ENCODE measurements at regions not wholly inside any gene's neighbourhood (a gene's known extent, or its start where the extent isn't known, plus 50 kb on each side); places are given as distances from the start of the nearest gene placed in this dataset.
"Not testable (repeated sequence)": the region's sequence is repeated elsewhere in the genome, so short reads cannot be mapped to it uniquely, and the experiment has no call there.

- H3K27ac Mint-ChIP-seq, result no peak overlapping the region
- no peaks in the 10 kb centered on the region for H3K4me1 Mint-ChIP-seq (ENCODE audit: low read depth)
- H3K36me3 Mint-ChIP-seq (ENCODE audit: low read depth), result no peaks in the 10 kb centered on the region
- no peaks in the 10 kb centered on the region for H3K9me3 Mint-ChIP-seq
- no peak overlapping the region for H3K4me3 Mint-ChIP-seq
- no peaks in the 10 kb centered on the region for H3K27me3 Mint-ChIP-seq
Measured at GRCh38 chr5:7244208-7244607, 151.7 kb upstream of the ADCY2 start.

- Mint-ChIP-seq H3K9me3 (no peaks in the 10 kb centered on the region), H3K4me3 (no peak overlapping the region), H3K4me1 (ENCODE audit: low read depth) (no peaks in the 10 kb centered on the region), H3K36me3 (ENCODE audit: low read depth) (no peaks in the 10 kb centered on the region), H3K27ac (no peak overlapping the region), H3K27me3 (no peaks in the 10 kb centered on the region)
Measured at GRCh38 chr5:7245121-7245651, 150.8 kb upstream of the ADCY2 start.

GRCh38 chr5:7246287-7246686 is 149.7 kb upstream of the ADCY2 start:
- no peaks in the 10 kb centered on the region for H3K27me3 Mint-ChIP-seq
- no peaks in the 10 kb centered on the region for H3K36me3 Mint-ChIP-seq (ENCODE audit: low read depth)
- no peaks in the 10 kb centered on the region for H3K4me1 Mint-ChIP-seq (ENCODE audit: low read depth)
- H3K27ac Mint-ChIP-seq, result no peak overlapping the region
- no peak overlapping the region for H3K4me3 Mint-ChIP-seq
- no peaks in the 10 kb centered on the region for H3K9me3 Mint-ChIP-seq

- Mint-ChIP-seq H3K36me3 (ENCODE audit: low read depth) (no peaks in the 10 kb centered on the region), H3K4me3 (no peak overlapping the region), H3K4me1 (ENCODE audit: low read depth) (no peaks in the 10 kb centered on the region), H3K27ac (no peak overlapping the region), H3K9me3 (no peaks in the 10 kb centered on the region), H3K27me3 (no peaks in the 10 kb centered on the region)
Measured at GRCh38 chr5:7250004-7250403, 145.9 kb upstream of the ADCY2 start.

- no peaks in the 10 kb centered on the region for H3K9me3 Mint-ChIP-seq
- no peaks in the 10 kb centered on the region for H3K36me3 Mint-ChIP-seq (ENCODE audit: low read depth)
- H3K4me1 Mint-ChIP-seq (ENCODE audit: low read depth), result no peaks in the 10 kb centered on the region
- no peaks in the 10 kb centered on the region for H3K27me3 Mint-ChIP-seq
- H3K27ac Mint-ChIP-seq, result no peak overlapping the region
- no peak overlapping the region for H3K4me3 Mint-ChIP-seq
Measured at GRCh38 chr5:7250611-7251010, 145.3 kb upstream of the ADCY2 start.

GRCh38 chr5:7251132-7251531 is 144.8 kb upstream of the ADCY2 start:
- Mint-ChIP-seq H3K27ac (no peak overlapping the region), H3K9me3 (no peaks in the 10 kb centered on the region), H3K27me3 (no peaks in the 10 kb centered on the region), H3K4me3 (no peak overlapping the region), H3K4me1 (ENCODE audit: low read depth) (no peaks in the 10 kb centered on the region), H3K36me3 (ENCODE audit: low read depth) (no peaks in the 10 kb centered on the region)

GRCh38 chr5:7261049-7261448 is 134.9 kb upstream of the ADCY2 start:
- H3K9me3 Mint-ChIP-seq, result peaks cover 4% of the 10 kb centered on the region
- H3K27ac Mint-ChIP-seq, result no peak overlapping the region
- H3K4me3 Mint-ChIP-seq, result no peak overlapping the region
- H3K4me1 Mint-ChIP-seq (ENCODE audit: low read depth), result no peaks in the 10 kb centered on the region
- no peaks in the 10 kb centered on the region for H3K27me3 Mint-ChIP-seq
- no peaks in the 10 kb centered on the region for H3K36me3 Mint-ChIP-seq (ENCODE audit: low read depth)

- Mint-ChIP-seq H3K4me1 (ENCODE audit: low read depth) (no peaks in the 10 kb centered on the region), H3K4me3 (no peak overlapping the region), H3K36me3 (ENCODE audit: low read depth) (no peaks in the 10 kb centered on the region), H3K27ac (no peak overlapping the region), H3K27me3 (no peaks in the 10 kb centered on the region), H3K9me3 (peaks cover 4% of the 10 kb centered on the region)
Measured at GRCh38 chr5:7261900-7262299, 134.0 kb upstream of the ADCY2 start.

- H3K27ac Mint-ChIP-seq; H3K4me1 Mint-ChIP-seq (ENCODE audit: low read depth); H3K9me3 Mint-ChIP-seq; H3K36me3 Mint-ChIP-seq (ENCODE audit: low read depth); H3K4me3 Mint-ChIP-seq; H3K27me3 Mint-ChIP-seq: not testable (repeated sequence)
Measured at GRCh38 chr5:7263398-7264015, 132.4 kb upstream of the ADCY2 start.

- H3K4me1 Mint-ChIP-seq (ENCODE audit: low read depth); H3K36me3 Mint-ChIP-seq (ENCODE audit: low read depth); H3K27ac Mint-ChIP-seq; H3K4me3 Mint-ChIP-seq; H3K27me3 Mint-ChIP-seq; H3K9me3 Mint-ChIP-seq: not testable (repeated sequence)
Measured at GRCh38 chr5:7265776-7266175, 130.2 kb upstream of the ADCY2 start.

- H3K27ac Mint-ChIP-seq; H3K36me3 Mint-ChIP-seq (ENCODE audit: low read depth); H3K4me1 Mint-ChIP-seq (ENCODE audit: low read depth); H3K4me3 Mint-ChIP-seq; H3K27me3 Mint-ChIP-seq; H3K9me3 Mint-ChIP-seq: not testable (repeated sequence)
Measured at GRCh38 chr5:7268722-7269121, 127.2 kb upstream of the ADCY2 start.

GRCh38 chr5:7269591-7270274 is 126.2 kb upstream of the ADCY2 start:
- H3K4me1 Mint-ChIP-seq (ENCODE audit: low read depth), result no peaks in the 10 kb centered on the region
- no peak overlapping the region for H3K4me3 Mint-ChIP-seq
- no peaks in the 10 kb centered on the region for H3K27me3 Mint-ChIP-seq
- no peaks in the 10 kb centered on the region for H3K9me3 Mint-ChIP-seq
- H3K27ac Mint-ChIP-seq, result no peak overlapping the region
- no peaks in the 10 kb centered on the region for H3K36me3 Mint-ChIP-seq (ENCODE audit: low read depth)

- Mint-ChIP-seq H3K27me3 (no peaks in the 10 kb centered on the region), H3K27ac (no peak overlapping the region), H3K36me3 (ENCODE audit: low read depth) (no peaks in the 10 kb centered on the region), H3K4me1 (ENCODE audit: low read depth) (no peaks in the 10 kb centered on the region), H3K9me3 (no peaks in the 10 kb centered on the region), H3K4me3 (no peak overlapping the region)
Measured at GRCh38 chr5:7271435-7272084, 124.4 kb upstream of the ADCY2 start.

GRCh38 chr5:7272408-7272965 is 123.5 kb upstream of the ADCY2 start:
- no peak overlapping the region for H3K27ac Mint-ChIP-seq
- no peaks in the 10 kb centered on the region for H3K9me3 Mint-ChIP-seq
- no peak overlapping the region for H3K4me3 Mint-ChIP-seq
- H3K36me3 Mint-ChIP-seq (ENCODE audit: low read depth), result no peaks in the 10 kb centered on the region
- no peaks in the 10 kb centered on the region for H3K27me3 Mint-ChIP-seq
- H3K4me1 Mint-ChIP-seq (ENCODE audit: low read depth), result no peaks in the 10 kb centered on the region

- H3K27ac Mint-ChIP-seq, result no peak overlapping the region
- H3K27me3 Mint-ChIP-seq, result no peaks in the 10 kb centered on the region
- no peaks in the 10 kb centered on the region for H3K36me3 Mint-ChIP-seq (ENCODE audit: low read depth)
- H3K9me3 Mint-ChIP-seq, result no peaks in the 10 kb centered on the region
- no peaks in the 10 kb centered on the region for H3K4me1 Mint-ChIP-seq (ENCODE audit: low read depth)
- no peak overlapping the region for H3K4me3 Mint-ChIP-seq
Measured at GRCh38 chr5:7274203-7274602, 121.7 kb upstream of the ADCY2 start.

Measured in stimulated activated naive CD8-positive, alpha-beta T cell treated with anti-CD3 and anti-CD28 coated beads, Interleukin-15, Interleukin-2, amounts not matched to agents 100 ng/mL and 50 ng/mL, for 24 hours (primary cell).